Smooth muscle cell (in vitro differentiated cells): ENCODE measurements at regions not wholly inside any gene's neighbourhood (a gene's known extent, or its start where the extent isn't known, plus 50 kb on each side); places are given as distances from the start of the nearest gene placed in this dataset.

ENCODE experiments used
- DNase-seq: peaks from one replicate; lab custom pipeline; 2025; ENCODE audit not compliant: unreplicated experiment; lab: John Stamatoyannopoulos, UW
- H2AFZ ChIP-seq: fragments of 200-600 bp; sonication (generic); 2 replicates; pipeline ENCODE4 v1.6.0; 2016; ENCODE audit warnings: antibody characterized with exemption, low read depth, mild to moderate bottlenecking
- H3F3A ChIP-seq: fragments of 200-600 bp; sonication (generic); 2 replicates; pipeline ENCODE4 v1.6.0; 2017; ENCODE audit warnings: antibody characterized with exemption, low read depth
- H3K27ac ChIP-seq: fragments of 200-600 bp; sonication (generic); 2 replicates; pipeline ENCODE4 v1.5.1; 2016; ENCODE audit warnings: low read depth, mild to moderate bottlenecking
- H3K27me3 ChIP-seq: fragments of 200-600 bp; sonication (generic); 2 replicates; pipeline ENCODE4 v1.6.1; 2016; ENCODE audit warnings: low read depth, mild to moderate bottlenecking
- H3K36me3 ChIP-seq: fragments of 200-600 bp; sonication (generic); 2 replicates; pipeline ENCODE4 v1.5.1; 2016; ENCODE audit warnings: low read depth
- H3K4me1 ChIP-seq: fragments of 200-600 bp; sonication (generic); 2 replicates; pipeline ENCODE4 v1.5.1; 2016; ENCODE audit warnings: low read depth
- H3K4me2 ChIP-seq: fragments of 200-600 bp; sonication (generic); 2 replicates; pipeline ENCODE4 v1.6.0; 2016; ENCODE audit warnings: mild to moderate bottlenecking
- H3K4me3 ChIP-seq: fragments of 200-600 bp; sonication (generic); 2 replicates; pipeline ENCODE4 v1.5.1; 2016; ENCODE audit warnings: mild to moderate bottlenecking
- H3K79me2 ChIP-seq: fragments of 200-600 bp; sonication (generic); 2 replicates; pipeline ENCODE4 v1.6.0; 2016; ENCODE audit warnings: low read depth, mild to moderate bottlenecking
- H3K9ac ChIP-seq: fragments of 200-600 bp; sonication (generic); 2 replicates; pipeline ENCODE4 v1.6.0; 2016; ENCODE audit warnings: low read depth
- H3K9me3 ChIP-seq: fragments of 200-600 bp; sonication (generic); replicated peaks from 2 replicates; pipeline ENCODE4 v1.5.1; 2016; ENCODE audit warnings: low read depth
- H4K20me1 ChIP-seq: fragments of 200-600 bp; sonication (generic); 2 replicates; pipeline ENCODE4 v1.6.0; 2016; ENCODE audit warnings: low read depth
- WGBS: methylation state at CpG from one replicate; pipeline ENCODE4 v1.1.7; 2016; ENCODE audit warnings: low lambda C conversion rate; 5-methylcytosine and 5-hydroxymethylcytosine counted together
- TF ChIP-seq, protein P1 (sequence below): fragments of 200-600 bp; sonication (generic); IDR thresholded peaks from 2 replicates; pipeline ENCODE4 v1.5.1; 2017; ENCODE audit warnings: borderline replicate concordance, mild to moderate bottlenecking, antibody characterized with exemption; ENCODE audit not compliant: insufficient read depth, poor library complexity, severe bottlenecking

DNA sequence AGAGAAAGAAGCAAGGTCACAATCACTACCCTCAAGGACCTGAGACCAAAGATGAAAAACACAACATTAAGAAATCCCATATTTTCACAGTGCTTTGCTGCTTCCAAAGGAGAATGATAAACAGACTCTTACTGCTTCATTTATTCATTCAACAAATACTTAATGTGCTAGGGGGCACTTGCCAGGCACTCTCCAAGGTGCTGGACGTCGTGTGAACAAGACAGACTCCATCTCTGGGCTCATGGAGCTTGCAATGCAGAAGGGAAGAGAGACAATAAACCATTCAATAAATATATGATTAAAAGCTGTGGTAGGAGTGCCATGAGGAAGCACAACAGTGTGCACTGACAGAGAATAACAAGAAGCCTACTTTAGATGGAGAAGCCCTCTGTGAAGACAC lies 327.7 kb downstream of the CDK5RAP2 start:
- 44% methylated on average over 2 of the region's 2 CpGs for WGBS
- H3K36me3 ChIP-seq: no peaks in the 10 kb centered on the region
- TF ChIP-seq, protein P1, sequence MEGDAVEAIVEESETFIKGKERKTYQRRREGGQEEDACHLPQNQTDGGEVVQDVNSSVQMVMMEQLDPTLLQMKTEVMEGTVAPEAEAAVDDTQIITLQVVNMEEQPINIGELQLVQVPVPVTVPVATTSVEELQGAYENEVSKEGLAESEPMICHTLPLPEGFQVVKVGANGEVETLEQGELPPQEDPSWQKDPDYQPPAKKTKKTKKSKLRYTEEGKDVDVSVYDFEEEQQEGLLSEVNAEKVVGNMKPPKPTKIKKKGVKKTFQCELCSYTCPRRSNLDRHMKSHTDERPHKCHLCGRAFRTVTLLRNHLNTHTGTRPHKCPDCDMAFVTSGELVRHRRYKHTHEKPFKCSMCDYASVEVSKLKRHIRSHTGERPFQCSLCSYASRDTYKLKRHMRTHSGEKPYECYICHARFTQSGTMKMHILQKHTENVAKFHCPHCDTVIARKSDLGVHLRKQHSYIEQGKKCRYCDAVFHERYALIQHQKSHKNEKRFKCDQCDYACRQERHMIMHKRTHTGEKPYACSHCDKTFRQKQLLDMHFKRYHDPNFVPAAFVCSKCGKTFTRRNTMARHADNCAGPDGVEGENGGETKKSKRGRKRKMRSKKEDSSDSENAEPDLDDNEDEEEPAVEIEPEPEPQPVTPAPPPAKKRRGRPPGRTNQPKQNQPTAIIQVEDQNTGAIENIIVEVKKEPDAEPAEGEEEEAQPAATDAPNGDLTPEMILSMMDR: no peak

DNA sequence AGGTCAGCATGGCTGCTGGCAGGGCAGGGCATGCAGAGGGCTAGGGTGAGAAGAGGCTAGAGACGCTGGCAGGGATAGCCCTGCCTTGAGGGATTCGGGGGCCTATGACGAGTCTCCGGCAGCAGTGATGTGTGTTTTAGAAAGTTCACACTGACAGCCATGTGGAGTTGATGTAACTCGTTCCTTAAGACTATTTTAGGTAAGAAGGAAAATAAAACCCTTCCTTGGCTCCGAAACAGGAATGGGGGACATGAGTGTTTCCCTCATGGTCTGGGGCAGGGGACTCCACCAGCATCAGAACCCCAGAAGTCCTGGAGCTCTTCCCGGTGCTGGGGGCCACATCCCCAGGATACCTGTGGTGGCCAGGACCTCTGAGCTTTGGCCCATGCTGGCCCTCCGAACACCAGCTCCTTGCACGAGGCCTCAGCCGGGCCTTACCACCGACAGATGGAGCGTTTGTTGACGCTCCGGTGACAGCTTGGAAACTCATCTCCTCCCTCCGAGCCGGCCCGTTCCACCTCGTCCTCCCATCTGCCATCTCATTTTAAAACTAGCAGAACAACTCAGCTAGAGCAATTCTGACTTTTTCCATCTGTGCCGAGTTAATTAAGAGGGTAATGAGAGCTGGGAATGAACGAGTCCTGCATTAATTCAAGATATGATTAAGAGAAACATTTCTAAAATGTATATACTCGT lies 337.7 kb downstream of the CDK5RAP2 start:
- Histone ChIP-seq H3K4me2 (no peak overlapping the region), H3K4me1 (no peaks in the 10 kb centered on the region), H2AFZ (no peak overlapping the region), H3K79me2 (no peaks in the 10 kb centered on the region), H3K9me3 (no peaks in the 10 kb centered on the region), H3K4me3 (no peak overlapping the region), H3K27ac (no peak overlapping the region), H4K20me1 (no peaks in the 10 kb centered on the region), H3F3A (no peaks in the 10 kb centered on the region), H3K9ac (no peak overlapping the region), H3K27me3 (no peaks in the 10 kb centered on the region), H3K36me3 (no peaks in the 10 kb centered on the region)
- no peak for DNase-seq
- 93% methylated on average over 21 of the region's 21 CpGs for WGBS
- TF ChIP-seq, protein P1: no peak

More for the DNA sequence above, 327.7 kb downstream of the CDK5RAP2 start:
- Histone ChIP-seq H2AFZ (no peak overlapping the region), H3K27me3 (peaks cover 13% of the 10 kb centered on the region), H3K9ac (no peak overlapping the region), H3K4me1 (no peaks in the 10 kb centered on the region), H3K79me2 (no peaks in the 10 kb centered on the region), H4K20me1 (no peaks in the 10 kb centered on the region), H3K4me2 (no peak overlapping the region), H3K27ac (no peak overlapping the region), H3F3A (no peaks in the 10 kb centered on the region), H3K4me3 (no peak overlapping the region), H3K9me3 (no peaks in the 10 kb centered on the region)
- no peak for DNase-seq

DNA sequence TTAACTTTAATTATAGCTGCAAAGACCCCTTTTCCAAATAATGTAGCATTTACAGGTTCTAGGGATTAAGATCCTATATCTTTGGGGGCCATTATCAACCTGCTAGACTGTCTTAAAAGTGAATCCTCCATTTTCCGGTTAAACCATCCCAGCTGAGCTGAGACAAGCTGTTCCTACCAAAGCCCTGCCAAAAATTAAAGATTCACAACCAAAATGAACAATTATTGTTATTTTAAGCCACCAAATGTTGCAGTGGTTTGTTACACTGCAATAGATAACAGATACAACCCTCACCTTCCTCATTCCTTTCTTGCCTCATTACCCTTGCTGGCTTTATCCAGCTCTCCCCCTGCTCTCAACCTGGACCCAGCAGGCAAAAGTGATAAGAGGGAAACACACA lies 343.4 kb downstream of the CDK5RAP2 start:
- H3K79me2 ChIP-seq: no peaks in the 10 kb centered on the region
- no peak for DNase-seq
- no peaks in the 10 kb centered on the region for H3F3A ChIP-seq
- H3K27me3 ChIP-seq: peaks cover 13% of the 10 kb centered on the region
- H3K4me1 ChIP-seq: no peaks in the 10 kb centered on the region
- no peaks in the 10 kb centered on the region for H3K36me3 ChIP-seq
- 85% methylated on average over 1 of the region's 1 CpG for WGBS
- TF ChIP-seq, protein P1: no peak
- no peaks in the 10 kb centered on the region for H3K9me3 ChIP-seq
- H3K4me3 ChIP-seq: no peak overlapping the region
- no peak overlapping the region for H3K4me2 ChIP-seq
- no peak overlapping the region for H3K9ac ChIP-seq
- no peaks in the 10 kb centered on the region for H4K20me1 ChIP-seq
- no peak overlapping the region for H3K27ac ChIP-seq
- no peak overlapping the region for H2AFZ ChIP-seq

DNA sequence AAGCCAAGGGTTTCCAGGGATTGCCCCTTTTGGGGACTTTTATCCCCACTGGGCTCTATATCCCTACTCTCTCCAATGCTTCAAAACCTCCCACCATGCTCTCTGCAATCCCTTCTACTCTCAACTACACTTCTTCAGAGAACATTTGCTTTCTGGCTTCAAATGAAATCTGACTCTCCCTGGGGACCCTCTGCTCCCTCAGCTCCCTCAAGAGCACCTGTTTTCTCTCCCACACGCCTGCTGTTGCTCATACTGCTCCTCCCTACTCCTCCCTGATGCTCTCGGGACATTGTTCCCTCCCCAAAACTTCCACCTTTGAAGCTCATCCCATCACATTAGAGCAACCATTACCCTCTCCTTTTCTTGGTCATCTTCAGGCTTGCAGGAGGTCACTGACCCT lies 344.9 kb downstream of the CDK5RAP2 start:
- Histone ChIP-seq H3K9ac (no peak overlapping the region), H4K20me1 (no peaks in the 10 kb centered on the region), H3K4me2 (no peak overlapping the region), H3F3A (no peaks in the 10 kb centered on the region), H3K27ac (no peak overlapping the region), H3K4me1 (no peaks in the 10 kb centered on the region), H3K36me3 (no peaks in the 10 kb centered on the region), H3K27me3 (peaks cover 19% of the 10 kb centered on the region), H3K79me2 (no peaks in the 10 kb centered on the region), H2AFZ (no peak overlapping the region), H3K4me3 (no peak overlapping the region), H3K9me3 (no peaks in the 10 kb centered on the region)
- WGBS: 79% methylated on average over 2 of the region's 2 CpGs
- TF ChIP-seq, protein P1: no peak
- DNase-seq: no peak
